CD14-positive monocyte (primary cell): ENCODE measurements at regions not wholly inside any gene's neighbourhood (a gene's known extent, or its start where the extent isn't known, plus 50 kb on each side); places are given as distances from the start of the nearest gene placed in this dataset.

Experiments used
- DNase-seq, 3 donors: peaks; one replicate each; pipeline ENCODE4 v3.0.0-alpha.2; 2011 to 2022
- H2AFZ ChIP-seq: 2 replicates; pipeline ENCODE4 v1.6.0; 2012; ENCODE audit warnings: mild to moderate bottlenecking, low read depth, low read length, inconsistent platforms; ENCODE audit not compliant: insufficient read depth, poor library complexity, severe bottlenecking
- H3K27ac ChIP-seq, 2 donors: 1 replicate in 1 of 2; 2 replicates in 1 of 2; pipeline ENCODE4 v1.5.1; 2012 to 2013; ENCODE audit warnings: low read length in 2 of 2, control low read depth in 1 of 2, inconsistent platforms in 1 of 2, low read depth in 1 of 2, mild to moderate bottlenecking in 1 of 2
- H3K27me3 ChIP-seq, 2 donors: one replicate each; pipeline versions ENCODE4 v1.6.0 to v1.6.1; 2011 to 2013; ENCODE audit warnings: low read length in 2 of 2; ENCODE audit not compliant: control insufficient read depth in 2 of 2, insufficient read depth in 2 of 2
- H3K36me3 ChIP-seq, 2 donors: replicated peaks in 1 of 2; 1 replicate in 1 of 2; 2 replicates in 1 of 2; pipeline versions ENCODE4 v1.5.1 to v1.6.1; 2012 to 2013; ENCODE audit warnings: low read length in 2 of 2, control low read depth in 1 of 2, inconsistent platforms in 1 of 2, mild to moderate bottlenecking in 1 of 2; ENCODE audit not compliant: insufficient read depth in 2 of 2, control insufficient read depth in 1 of 2
- H3K4me1 ChIP-seq, 2 donors: 1 replicate in 1 of 2; 2 replicates in 1 of 2; pipeline versions ENCODE4 v1.5.1 to v1.6.1; 2012 to 2013; ENCODE audit warnings: low read length in 2 of 2, control low read depth in 1 of 2, inconsistent platforms in 1 of 2, mild to moderate bottlenecking in 1 of 2, moderate library complexity in 1 of 2; ENCODE audit not compliant: insufficient read depth in 2 of 2, control insufficient read depth in 1 of 2
- H3K4me2 ChIP-seq: replicated peaks from 2 replicates; pipeline ENCODE3; 2012; ENCODE audit warnings: low read length, moderate library complexity, mild to moderate bottlenecking; ENCODE audit not compliant: poor library complexity, severe bottlenecking; ENCODE audit errors: extremely low read depth
- H3K4me3 ChIP-seq, 3 experiments: fragments of 200-600 bp in 1 of 3; sonication (generic) in 1 of 3; replicated peaks in 1 of 3; 1 replicate in 2 of 3; 2 replicates in 1 of 3; pipeline ENCODE4 v1.5.1; 2011 to 2013; ENCODE audit warnings: low read length in 3 of 3, mild to moderate bottlenecking in 3 of 3, control low read depth in 2 of 3, low read depth in 2 of 3, inconsistent platforms in 1 of 3, moderate library complexity in 1 of 3
- H3K79me2 ChIP-seq: 2 replicates; pipeline ENCODE4 v1.6.0; 2012; ENCODE audit warnings: mild to moderate bottlenecking, control low read depth, inconsistent platforms, low read length, moderate library complexity; ENCODE audit not compliant: insufficient read depth
- H3K9ac ChIP-seq: 2 replicates; pipeline ENCODE4 v1.6.0; 2017; ENCODE audit warnings: low read length, mild to moderate bottlenecking; ENCODE audit not compliant: insufficient read depth, poor library complexity, severe bottlenecking
- H3K9me3 ChIP-seq, 2 donors: replicated peaks in 1 of 2; 1 replicate in 1 of 2; 2 replicates in 1 of 2; pipeline versions ENCODE4 v1.5.1 to v1.6.1; 2012 to 2013; ENCODE audit warnings: low read length in 2 of 2, control low read depth in 1 of 2; ENCODE audit not compliant: control insufficient read depth in 1 of 2, insufficient read depth in 1 of 2
- H4K20me1 ChIP-seq: 2 replicates; pipeline ENCODE4 v1.6.0; 2012; ENCODE audit warnings: mild to moderate bottlenecking, low read length, control low read depth, moderate library complexity; ENCODE audit not compliant: insufficient read depth
- H3K27ac Mint-ChIP-seq, 7 donors: one replicate each; pipeline ENCODE4 v1.8.0; 2020; ENCODE audit warnings: mild to moderate bottlenecking in 7 of 7, mixed read lengths in 7 of 7, moderate library complexity in 6 of 7, inconsistent platforms in 2 of 7
- H3K27me3 Mint-ChIP-seq, 3 donors: one replicate each; pipeline ENCODE4 v1.8.0; 2021 to 2022; ENCODE audit warnings: low read depth in 3 of 3, mild to moderate bottlenecking in 3 of 3, mixed read lengths in 3 of 3, moderate library complexity in 3 of 3, inconsistent platforms in 1 of 3
- H3K36me3 Mint-ChIP-seq, 2 donors: one replicate each; pipeline ENCODE4 v1.8.0; 2020; ENCODE audit warnings: mixed read lengths in 2 of 2, inconsistent platforms in 1 of 2, mild to moderate bottlenecking in 1 of 2
- H3K4me1 Mint-ChIP-seq: one replicate; pipeline ENCODE4 v1.8.0; 2020; ENCODE audit warnings: mild to moderate bottlenecking, mixed read lengths
- H3K4me3 Mint-ChIP-seq, 2 donors: one replicate each; pipeline ENCODE4 v1.8.0; 2020; ENCODE audit warnings: mild to moderate bottlenecking in 2 of 2, mixed read lengths in 2 of 2, moderate library complexity in 1 of 2
- H3K9me3 Mint-ChIP-seq, 7 donors: one replicate each; pipeline ENCODE4 v1.8.0; 2020 to 2022; ENCODE audit warnings: mixed read lengths in 7 of 7, mild to moderate bottlenecking in 6 of 7, moderate library complexity in 6 of 7, inconsistent platforms in 2 of 7
- WGBS: methylation state at CpG from one replicate; pipeline ENCODE4 v1.1.5; 2013; ENCODE audit warnings: missing lambda C conversion rate; ENCODE audit not compliant: insufficient coverage; 5-methylcytosine and 5-hydroxymethylcytosine counted together
- intact Hi-C, 2 donors: fragments of 100-400 bp; cut with micrococcal nuclease; formaldehyde crosslinking; loops; one replicate each; pipeline versions ENCODE4 v1.15.0 to v1.15.1; 2023
- TF ChIP-seq, protein P1 (sequence below): fragments of 200-600 bp; IDR thresholded peaks from one replicate; pipeline ENCODE4 v1.8.0; 2022; ENCODE audit warnings: antibody characterized with exemption, mild to moderate bottlenecking

DNA sequence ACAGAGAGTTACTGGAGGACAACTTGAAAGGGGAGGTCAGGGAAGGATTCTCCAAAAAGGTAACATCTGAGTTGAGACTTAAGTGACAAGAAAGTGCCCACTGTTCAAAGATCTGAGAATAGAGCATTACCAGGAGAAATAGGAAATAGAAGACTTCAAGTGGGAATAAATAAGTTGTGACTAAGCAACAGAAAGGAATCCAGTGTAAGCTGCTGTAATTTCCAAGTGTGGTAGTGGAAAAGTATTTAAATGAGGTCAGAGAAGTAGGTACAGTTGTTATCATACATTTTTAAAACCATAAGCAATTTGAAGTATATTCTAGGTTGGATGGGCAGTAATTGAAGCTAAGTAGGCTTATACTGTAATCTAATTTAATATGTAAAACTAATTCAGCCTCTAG is 211.9 kb downstream of the FBXO8 start:
- Histone ChIP-seq H3K27me3 (peaks cover 0 to 2% of the 10 kb centered on the region in 2 donors), H3K27ac (no peak overlapping the region), H3K79me2 (no peaks in the 10 kb centered on the region), H3K36me3 (no peaks in the 10 kb centered on the region), H3K4me3 (no peak overlapping the region), H2AFZ (no peak overlapping the region), H4K20me1 (no peaks in the 10 kb centered on the region), H3K9me3 (no peaks in the 10 kb centered on the region), H3K9ac (no peak overlapping the region), H3K4me2 (no peak overlapping the region), H3K4me1 (no peaks in the 10 kb centered on the region)
- no peak overlapping the region for H3K4me3 Mint-ChIP-seq
- TF ChIP-seq, protein P1, sequence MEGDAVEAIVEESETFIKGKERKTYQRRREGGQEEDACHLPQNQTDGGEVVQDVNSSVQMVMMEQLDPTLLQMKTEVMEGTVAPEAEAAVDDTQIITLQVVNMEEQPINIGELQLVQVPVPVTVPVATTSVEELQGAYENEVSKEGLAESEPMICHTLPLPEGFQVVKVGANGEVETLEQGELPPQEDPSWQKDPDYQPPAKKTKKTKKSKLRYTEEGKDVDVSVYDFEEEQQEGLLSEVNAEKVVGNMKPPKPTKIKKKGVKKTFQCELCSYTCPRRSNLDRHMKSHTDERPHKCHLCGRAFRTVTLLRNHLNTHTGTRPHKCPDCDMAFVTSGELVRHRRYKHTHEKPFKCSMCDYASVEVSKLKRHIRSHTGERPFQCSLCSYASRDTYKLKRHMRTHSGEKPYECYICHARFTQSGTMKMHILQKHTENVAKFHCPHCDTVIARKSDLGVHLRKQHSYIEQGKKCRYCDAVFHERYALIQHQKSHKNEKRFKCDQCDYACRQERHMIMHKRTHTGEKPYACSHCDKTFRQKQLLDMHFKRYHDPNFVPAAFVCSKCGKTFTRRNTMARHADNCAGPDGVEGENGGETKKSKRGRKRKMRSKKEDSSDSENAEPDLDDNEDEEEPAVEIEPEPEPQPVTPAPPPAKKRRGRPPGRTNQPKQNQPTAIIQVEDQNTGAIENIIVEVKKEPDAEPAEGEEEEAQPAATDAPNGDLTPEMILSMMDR: no peak
- H3K27me3 Mint-ChIP-seq: peaks cover 4 to 9% (median 6%) of the 10 kb centered on the region in 3 donors
- no peak for DNase-seq
- intact Hi-C loops: no loop called here
- no peaks in the 10 kb centered on the region for H3K36me3 Mint-ChIP-seq
- no peak overlapping the region for H3K27ac Mint-ChIP-seq
- no peaks in the 10 kb centered on the region for H3K4me1 Mint-ChIP-seq
- H3K9me3 Mint-ChIP-seq: peaks cover 0 to 9% (median 3%) of the 10 kb centered on the region in 7 donors

DNA sequence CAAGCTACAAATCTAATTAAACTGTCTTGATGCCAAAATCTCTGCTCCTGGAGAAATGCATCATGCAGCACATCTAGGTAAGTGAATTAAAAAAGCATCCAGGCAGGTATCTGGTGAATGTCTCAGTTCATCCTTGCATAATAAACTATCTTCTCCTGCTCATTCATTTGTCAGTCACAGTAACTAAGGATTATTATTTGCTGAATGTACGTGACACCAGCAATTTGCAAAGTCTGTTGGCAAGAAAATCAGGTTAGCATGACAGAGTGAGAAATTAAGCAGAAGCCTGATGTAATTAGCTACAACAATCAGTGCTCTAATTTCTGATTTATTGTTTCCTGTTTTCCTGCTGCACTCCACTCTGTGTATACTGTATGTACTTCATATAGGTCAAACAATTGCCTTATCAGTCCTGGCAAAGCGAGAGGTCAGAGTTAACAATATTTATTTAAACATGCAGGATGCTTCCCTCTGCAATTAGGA is 213.6 kb downstream of the FBXO8 start:
- H3K4me3 ChIP-seq: no peak overlapping the region
- H3K4me1 ChIP-seq: no peaks in the 10 kb centered on the region
- H3K36me3 ChIP-seq: no peaks in the 10 kb centered on the region
- intact Hi-C loops: no loop called here
- H3K27me3 ChIP-seq: peaks cover 0 to 2% of the 10 kb centered on the region in 2 donors
- H3K27ac ChIP-seq: no peak overlapping the region
- Mint-ChIP-seq H3K9me3 (peaks cover 0 to 9% (median 3%) of the 10 kb centered on the region in 7 donors), H3K27me3 (peaks cover 4 to 11% (median 8%) of the 10 kb centered on the region in 3 donors), H3K36me3 (no peaks in the 10 kb centered on the region), H3K27ac (no peak overlapping the region), H3K4me1 (no peaks in the 10 kb centered on the region), H3K4me3 (no peak overlapping the region)
- TF ChIP-seq, protein P1: no peak
- no peak overlapping the region for H3K4me2 ChIP-seq
- H2AFZ ChIP-seq: no peak overlapping the region
- no peaks in the 10 kb centered on the region for H3K79me2 ChIP-seq
- H4K20me1 ChIP-seq: no peaks in the 10 kb centered on the region
- DNase-seq: no peak
- H3K9ac ChIP-seq: no peak overlapping the region
- WGBS: no CpG with 5 or more reads among the region's 2 CpGs
- no peaks in the 10 kb centered on the region for H3K9me3 ChIP-seq
